Right forelimb (tissue), 1 donor: ENCODE measurements at regions not wholly inside any gene's neighbourhood (a gene's known extent, or its start where the extent isn't known, plus 50 kb on each side); places are given as distances from the start of the nearest gene placed in this dataset.

Source experiments
- DNase-seq: peaks from one replicate; pipeline ENCODE4 v3.0.0-alpha.2; 2018

DNA sequence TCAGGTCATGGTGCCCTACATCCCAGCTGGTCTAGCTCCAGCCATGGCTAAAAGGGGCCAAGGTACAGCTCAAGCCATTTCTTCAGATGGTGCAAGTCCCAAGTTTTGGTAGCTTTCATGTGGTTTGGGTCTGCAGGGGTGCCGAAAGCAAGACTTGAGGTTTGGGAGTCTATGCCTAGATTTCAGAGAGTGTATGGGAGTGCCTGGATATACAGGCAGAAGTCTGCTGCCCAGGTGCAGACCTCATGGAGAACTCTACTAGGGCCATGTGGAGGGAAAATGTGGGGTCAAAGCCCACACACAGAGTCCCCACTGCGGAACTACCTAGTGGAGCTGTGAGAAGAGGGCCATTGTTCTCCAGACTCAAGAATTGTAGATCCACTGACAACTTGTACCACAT, 1000.9 kb upstream of the ADGRB3 start:
- DNase-seq, result no peak

DNA sequence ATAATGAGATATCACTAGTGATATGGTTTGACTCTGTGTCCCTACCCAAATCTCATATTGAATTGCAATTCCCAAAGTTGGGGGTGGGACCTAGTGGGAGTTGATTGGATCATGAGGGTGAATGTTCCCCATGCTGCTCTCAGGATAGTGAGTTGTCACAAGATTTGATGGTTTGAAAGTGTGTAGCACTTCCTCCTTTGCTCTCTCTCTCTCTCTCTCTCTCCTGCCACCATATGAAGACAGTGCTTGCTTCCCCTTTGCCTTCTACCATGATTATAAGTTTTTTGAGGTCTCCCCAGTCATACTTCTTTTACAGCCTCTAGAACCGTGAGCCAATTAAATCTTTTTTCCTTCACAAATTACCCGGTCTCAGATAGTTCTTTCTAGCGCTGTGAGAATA, 1002.0 kb upstream of the ADGRB3 start:
- no peak for DNase-seq

DNA sequence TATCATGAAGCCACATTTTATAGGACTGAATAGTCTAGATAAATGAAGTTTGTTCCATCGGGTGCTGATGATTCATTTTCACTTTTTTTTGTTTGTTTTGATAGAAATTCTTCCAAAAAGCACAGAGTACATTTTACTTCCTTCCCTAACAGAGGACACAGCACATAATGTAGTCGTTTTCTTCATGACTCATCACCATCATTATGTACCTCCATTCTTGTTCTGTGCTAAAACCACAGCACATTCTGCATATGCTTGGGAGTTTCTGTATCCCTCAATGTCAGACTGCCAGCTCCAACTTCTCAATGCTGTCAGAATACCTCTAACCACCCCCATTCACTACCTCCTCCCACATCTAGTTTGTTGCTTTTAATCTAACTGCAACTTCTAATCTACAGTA, 1004.9 kb upstream of the ADGRB3 start:
- no peak for DNase-seq

DNA sequence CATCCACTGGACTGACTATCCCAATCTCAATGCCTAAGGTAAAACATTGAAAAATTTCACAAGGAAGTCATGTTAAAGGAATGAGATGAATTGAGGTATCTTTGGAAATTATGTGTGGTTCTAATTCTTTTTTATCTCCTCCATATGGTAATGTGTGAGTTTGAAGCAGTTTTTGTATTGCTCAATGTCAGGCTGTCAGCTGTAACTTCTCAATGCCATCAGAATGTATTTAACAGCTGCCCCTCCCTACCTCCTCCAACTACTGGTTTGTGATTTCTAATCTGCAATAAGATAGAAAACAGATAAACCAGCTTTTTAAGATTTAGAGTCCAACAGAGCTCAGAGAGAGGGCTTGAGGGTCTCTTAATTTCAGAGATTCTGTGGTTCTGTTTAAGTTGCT, 1005.8 kb upstream of the ADGRB3 start:
- DNase-seq, result no peak

DNA sequence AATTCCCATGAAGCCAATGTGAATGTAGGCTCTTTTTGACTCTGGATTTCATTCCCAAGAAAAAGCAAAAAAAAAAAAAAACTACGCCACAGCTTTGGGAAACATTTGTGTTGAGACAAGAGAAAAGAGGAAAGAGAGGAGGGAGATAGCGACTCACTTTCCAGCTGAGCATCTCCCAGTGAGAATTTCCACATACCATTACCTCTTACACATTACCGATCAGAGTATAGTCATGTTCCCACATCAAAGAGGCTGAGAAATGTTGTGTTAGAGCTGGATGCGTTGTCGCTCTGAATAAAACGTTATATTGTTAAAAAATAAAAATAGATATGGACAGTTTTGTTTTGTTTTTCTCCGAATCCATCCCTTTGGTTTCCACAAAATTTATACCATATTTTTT, 1019.3 kb upstream of the ADGRB3 start:
- DNase-seq, result no peak

DNA sequence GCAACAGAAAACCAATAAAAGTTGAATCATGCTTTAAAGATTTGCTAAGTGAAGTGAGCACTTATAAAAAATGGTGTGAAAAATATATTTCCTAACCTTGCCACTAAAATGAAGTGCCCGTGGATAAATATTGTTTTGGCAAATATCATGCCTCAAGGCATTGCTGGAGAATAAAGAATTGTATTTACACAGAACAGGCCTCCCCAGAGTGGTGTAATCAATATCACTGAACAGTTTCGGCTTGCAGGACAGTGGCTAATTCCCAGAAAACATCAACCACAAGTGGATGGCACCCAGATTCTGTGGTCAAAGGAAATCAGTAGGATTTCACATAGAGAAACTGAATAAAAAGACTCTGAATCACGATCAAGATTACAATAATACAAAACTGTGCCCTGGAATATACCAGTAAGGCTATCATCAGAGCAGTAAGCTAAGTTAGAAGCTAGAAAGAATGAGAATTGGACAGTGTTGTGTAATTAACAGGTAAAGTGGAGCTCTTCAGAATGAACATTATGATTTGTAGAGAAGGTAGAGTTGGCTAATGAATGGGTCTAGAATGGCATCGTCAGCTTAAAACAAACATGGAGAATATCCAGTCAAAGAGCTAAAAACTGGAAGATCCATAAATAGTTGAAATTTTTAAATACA, 1026.9 kb upstream of the ADGRB3 start:
- DNase-seq, result no peak

DNA sequence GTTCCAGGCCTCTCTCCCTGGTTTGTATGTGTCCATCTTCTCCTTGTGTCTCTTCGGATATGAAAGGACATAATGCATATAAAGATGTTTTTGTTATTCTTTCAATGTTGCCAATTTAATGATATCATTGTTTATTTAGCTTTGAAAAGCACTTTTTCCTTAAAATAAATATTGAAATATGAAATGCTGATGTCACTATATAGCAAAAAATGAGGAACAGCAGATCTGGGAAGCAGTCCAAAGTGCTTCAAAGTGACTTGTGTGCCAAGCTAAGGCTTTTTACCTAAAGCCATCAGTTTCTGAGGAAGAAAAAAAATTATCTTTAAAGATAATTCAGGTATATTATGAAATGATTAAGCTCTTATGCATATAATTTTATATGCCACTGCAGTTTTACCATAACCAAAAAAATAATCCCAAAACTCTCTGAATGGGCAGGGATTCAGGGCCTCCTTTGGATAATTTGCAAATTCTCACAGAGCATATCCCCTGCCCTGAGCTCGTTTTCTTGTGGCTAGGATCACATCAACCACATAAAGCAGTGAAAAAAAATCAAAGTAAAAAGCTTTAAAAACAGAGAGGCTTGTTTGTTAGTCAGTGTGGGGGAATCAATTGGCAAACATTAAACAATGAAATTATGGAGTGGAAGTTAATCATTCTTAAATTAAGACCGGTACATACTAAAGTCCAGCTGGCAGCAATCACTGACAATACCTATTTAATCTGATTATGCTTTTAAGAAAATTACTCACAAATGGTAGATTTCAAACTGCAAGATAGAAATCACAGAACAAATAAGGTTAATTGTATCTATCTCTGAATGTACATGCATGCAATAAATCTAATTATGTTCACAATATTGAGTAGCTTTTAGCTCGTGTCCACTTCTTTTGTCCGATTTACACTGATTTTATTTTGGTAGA, 1027.9 kb upstream of the ADGRB3 start:
- DNase-seq, result no peak

DNA sequence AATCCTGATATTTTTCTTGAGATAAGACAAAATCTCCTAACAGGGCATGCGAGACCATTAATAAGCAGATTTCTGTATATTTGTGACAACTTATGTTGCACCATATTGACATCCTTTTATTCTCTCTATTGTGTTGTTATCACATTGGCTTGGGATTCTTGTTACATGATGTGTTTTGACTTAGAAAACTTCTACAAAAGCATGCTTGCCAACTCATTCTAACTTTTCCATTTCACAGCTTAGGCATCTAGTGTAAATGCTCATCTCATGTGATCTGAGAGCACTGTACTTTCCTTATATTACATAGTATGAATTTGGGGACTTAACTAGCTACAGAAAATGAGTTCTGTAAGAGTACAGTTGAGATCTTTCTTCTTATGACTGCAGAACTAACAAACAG, 1040.7 kb upstream of the ADGRB3 start:
- DNase-seq, result no peak

DNA sequence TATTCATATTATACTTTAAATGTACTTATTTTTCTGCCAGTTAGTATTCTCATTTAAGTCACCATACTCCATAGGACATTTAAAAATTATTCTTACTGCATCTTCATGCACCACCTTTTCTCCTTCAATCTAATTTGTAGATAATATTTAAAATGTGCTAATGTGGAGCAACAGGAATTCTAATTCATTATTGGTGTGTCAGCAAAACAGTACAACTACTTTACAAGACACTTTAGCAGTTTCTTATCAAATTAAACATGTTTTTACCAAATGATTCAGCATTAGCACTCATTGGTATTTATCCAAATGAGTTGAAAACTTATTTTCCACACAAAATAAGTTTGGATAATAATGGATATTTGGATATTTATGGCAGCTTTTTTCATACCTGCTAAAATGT, 1041.8 kb upstream of the ADGRB3 start:
- no peak for DNase-seq

DNA sequence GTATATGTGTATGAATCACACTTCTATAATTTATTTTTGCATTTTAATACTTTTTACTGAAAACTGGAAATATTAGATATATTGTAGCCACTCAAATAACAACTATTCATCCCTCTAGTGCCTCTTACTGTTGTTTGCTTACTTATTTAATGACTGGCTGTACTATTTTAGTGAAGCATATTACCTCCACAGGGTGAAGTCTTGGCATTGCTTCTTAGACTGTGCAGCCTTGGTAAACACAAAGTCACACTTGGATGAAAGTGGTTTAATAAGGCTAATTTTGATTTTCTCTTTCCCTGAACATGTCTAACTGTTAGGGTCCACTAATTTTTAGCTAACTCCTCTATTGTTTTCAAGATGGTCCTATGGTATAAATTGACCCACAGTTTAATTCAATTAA, 1043.2 kb upstream of the ADGRB3 start:
- DNase-seq, result no peak

DNA sequence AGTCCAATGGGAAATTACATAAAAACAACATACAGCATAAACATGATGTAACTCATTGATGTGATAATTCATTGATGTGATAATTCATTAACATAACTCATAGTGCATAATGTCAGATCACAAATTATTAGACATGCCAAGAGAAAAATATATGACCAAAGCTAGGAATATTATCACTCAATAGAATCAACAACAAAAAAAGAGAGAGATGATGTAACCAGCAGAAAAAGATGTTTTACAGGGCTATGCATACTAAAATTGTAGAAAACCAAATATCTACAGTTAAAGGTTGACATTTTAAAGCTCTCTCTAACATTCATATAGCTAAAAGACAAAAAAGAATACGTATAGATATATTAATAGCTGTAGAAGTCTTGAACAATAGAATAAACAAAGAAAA, 1067.2 kb upstream of the ADGRB3 start:
- no peak for DNase-seq

DNA sequence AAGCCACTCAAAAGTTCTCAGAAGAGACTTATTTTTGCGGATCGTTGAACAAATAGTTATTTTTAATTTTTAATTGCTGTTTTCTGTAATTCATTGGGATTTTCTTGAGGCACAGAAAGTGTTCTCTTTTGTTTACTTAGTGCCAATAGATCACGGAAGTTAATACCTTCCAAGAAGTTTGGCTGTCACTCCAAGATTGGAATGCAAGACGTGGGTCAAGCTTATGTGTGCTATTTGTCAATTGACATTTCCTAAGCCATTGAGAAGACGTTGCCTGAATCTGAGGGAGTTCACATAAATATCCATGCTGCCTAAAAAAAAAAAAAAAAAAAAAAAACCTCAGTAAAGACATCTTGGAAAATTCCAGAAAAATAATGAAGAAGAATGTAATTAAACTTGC, 1071.4 kb upstream of the ADGRB3 start:
- DNase-seq, result no peak

DNA sequence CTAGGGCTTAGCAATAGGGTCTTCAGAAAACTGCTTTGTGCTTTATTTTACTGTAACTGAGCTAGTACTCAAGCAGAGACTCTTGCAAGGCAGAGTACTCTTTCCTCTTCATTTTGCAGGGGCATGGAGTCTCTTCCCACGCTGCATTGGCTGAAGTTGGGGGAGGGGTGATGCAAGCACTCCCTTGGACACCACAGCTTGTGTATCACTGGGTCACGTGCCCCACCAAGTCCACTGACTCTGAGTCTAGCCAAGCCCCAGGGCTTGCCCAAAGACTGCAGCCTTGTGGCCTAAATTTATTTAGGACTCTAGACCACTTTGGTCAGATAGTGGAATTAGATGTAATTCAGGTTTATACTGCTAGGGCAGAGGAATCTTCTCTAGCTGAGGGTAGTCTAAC, 1075.0 kb upstream of the ADGRB3 start:
- no peak for DNase-seq

DNA sequence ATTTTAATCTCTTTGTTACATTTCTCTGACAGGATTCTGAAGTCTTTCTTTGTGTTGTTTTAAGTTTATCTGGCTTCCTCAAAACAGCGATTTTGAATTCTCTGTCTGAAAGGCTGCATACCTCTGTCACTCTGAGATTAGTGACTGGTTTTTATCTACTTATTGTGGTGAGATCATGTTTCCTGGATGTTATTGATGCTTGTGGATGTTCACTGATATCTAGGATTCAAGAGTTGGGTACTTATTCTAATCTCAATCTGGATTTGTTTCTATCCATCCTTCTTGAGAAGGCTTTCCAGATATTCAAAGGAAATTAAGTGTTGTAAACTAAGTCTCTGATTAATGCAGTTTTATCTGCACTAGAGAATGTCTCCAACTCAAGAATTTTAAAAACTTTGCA, 1076.1 kb upstream of the ADGRB3 start:
- DNase-seq, result no peak

DNA sequence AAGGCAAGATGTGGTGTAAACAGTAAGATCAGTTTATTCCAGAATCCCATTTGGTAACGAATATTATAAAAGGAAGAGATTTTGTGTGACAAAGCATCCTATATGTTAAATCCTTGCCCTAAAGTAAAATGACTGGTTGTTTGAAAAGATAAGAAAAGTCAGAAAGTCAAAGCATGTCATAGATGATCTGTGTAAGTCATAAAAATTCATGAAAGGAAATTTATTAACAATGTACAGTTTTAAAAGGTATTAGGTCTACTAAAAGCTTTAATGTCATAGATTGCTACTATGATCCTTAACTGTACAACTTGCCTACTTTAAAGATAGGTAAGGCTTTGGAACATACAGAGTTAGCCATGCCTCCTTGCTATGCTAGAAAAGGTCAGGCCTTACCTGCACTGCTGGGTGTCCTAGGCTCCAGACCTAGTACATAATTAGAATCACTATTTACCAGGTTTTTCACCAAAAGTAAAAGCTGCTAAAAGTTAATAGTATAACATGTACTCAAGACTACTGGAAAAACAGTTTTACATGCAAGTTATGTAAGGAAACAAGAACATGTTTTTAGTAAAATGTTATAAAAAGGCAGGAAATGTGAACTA, 1090.1 kb upstream of the ADGRB3 start:
- no peak for DNase-seq

DNA sequence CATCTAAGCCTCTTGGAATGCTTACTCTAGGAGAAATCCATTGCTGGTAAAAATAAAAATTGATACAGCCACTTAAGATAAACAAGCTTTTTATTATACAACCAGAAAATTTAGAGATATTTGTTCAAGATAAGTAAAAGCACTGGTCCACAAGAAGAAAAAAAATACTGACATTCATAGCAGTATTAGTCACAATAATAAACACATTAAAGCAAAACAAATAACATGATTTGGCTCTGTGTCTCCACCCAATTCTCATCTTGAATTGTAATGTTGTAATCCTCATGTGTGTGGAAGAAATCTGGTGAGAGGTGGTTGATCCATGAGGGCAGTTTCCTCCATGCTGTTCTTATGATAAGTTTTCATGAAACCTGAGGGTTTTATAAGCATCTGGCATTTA, 1093.5 kb upstream of the ADGRB3 start:
- DNase-seq, result no peak

DNA sequence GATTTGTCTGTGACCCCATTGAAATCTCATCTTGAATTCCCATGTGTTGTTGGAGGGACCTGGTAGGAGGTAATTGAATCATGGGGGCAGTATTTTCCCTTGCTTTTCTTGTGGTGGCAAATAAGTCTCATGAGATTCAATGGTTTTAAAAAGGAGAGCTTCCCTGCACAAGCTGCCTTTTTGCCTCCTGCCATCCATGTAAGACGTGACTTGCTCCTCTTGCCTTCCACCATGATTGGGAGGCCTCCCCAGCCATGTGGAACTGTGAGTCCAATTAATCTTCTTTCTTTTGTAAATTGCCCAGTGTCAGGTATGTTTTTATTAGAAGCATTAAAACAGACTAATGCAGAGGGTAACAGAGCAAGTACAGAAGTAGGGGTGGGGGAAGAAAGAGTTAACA, 1097.0 kb upstream of the ADGRB3 start:
- DNase-seq, result no peak

DNA sequence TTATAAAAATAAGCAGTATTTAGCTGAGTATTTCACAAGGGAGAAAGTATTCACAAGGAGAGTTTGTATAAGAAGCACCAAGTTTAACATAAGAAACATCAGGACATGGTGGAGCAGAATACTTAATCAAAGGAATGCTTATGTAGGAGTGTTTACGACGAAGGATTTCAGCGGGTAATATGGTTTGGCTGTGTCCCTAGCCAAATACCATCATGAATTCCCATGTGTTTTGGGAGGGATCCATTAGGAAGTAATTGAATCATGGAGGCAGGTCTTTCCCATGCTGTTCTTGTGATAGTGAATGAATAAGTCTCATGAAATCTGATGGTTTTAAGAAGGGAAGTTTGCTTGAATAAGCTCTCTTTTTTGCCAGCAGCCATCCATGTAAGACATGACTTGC, 1099.1 kb upstream of the ADGRB3 start:
- DNase-seq, result no peak

DNA sequence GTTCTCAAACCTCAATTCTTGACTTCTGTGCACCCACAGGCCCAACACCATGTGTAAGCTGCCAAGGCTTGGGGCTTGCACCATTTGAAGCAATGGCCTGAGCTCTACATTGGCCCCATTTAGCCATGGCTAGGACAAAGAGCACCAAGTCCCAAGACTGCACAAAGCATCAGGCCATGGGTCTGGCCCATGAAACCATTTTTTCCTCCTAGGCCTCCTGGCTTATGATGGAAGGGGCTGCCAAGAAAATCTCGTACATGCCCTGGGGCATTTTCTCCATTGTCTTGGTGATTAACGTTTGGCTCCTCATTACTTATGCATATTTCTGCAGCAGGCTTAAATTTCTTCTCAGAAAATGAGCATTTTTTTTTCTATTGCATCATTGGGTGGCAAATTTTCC, 1128.7 kb upstream of the ADGRB3 start:
- no peak for DNase-seq

DNA sequence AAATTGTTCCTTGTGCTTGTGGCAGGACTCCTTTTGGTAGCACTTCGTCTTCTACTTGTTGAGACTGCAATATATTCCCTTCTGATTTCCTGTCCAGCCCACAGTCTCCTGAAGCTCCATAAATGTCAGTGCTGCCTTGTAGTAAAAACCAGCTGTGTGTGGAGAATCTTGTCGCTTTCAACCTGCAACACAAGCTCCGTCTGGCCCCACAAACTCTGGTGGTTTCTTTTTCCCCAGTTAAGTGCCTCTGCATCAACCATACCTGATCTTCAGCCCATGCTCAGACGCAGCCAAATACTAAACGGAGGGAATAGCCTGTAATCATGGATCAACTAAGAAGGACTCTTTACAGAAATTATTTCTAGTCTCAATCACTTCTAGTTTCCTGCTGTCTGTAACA, 1133.3 kb upstream of the ADGRB3 start:
- DNase-seq, result no peak

DNA sequence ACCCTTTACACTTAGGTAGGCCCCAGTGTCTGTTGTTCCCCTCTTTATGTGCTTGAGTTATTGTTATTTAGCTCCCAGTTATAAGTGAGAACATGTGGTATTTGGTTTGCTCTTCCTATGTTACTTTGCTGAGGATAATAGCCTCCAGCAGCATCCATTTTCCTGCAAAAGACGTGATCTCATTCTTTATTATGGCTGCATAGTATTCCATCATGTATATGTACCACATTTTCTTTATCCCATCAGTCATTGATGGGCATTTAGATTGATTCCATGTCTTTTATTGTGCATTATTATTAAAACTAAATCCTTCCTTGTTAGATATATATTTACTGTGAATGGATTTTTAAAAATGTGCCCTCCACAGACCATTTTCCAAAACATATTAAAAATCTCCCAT, 1137.3 kb upstream of the ADGRB3 start:
- no peak for DNase-seq

DNA sequence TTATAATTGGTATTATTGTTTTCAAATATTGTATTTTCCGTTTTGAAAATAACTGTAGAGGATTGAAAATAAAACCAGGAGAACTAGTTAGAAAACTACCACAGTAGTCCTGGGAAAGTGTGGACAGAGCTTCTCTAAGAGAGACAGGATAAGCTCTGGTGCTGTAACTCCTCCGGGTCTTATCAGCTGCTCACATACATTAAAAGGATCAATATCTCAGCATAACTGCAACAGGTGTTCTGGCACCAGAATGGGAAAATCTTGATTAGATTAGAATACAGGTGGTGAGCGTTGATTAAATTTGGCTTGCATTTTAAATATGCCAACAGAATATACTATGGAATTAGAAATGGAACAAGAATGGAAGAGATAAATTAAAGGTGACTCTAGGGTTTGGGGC, 1138.9 kb upstream of the ADGRB3 start:
- no peak for DNase-seq

DNA sequence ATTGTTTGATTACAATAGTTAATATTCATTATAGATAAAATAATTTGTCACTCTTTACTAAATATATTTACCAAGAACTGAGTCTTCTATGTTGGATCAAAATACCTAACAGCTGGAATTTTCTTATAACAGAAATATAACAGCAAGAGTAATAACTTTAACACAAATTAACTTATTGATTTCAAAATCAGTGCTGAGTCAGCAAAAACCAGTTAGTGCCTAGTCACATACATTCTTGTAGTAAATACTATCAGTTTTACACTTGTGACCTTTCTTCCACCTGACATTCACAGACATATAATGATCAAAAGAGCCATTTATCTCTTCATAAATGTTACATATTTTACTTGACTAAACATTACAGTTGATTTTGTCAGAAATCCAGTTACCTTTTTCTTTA, 1141.4 kb upstream of the ADGRB3 start:
- no peak for DNase-seq

DNA sequence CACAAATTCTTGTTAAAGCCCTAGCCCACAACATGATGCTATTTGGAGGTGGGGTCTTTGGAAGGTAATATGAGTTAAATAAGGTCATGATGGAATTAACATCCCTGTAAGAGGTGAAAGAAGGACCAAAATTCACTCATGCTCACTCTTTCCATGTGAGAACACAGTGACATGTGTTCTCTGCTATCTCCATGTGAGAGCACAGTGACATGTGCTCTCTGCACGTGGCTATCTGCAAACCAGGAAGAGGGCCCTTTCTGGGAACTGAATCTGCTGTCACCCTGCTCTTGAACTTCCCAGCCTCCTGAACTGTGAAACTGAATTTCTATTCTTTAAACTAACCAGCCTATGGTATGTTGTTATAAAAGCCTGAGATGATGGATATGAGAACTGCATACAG, 1159.4 kb upstream of the ADGRB3 start:
- no peak for DNase-seq
